Ectodermal cell (in vitro differentiated cells): ENCODE measurements at regions not wholly inside any gene's neighbourhood (a gene's known extent, or its start where the extent isn't known, plus 50 kb on each side); places are given as distances from the start of the nearest gene placed in this dataset.

ENCODE experiments used
- H3K27ac ChIP-seq: 2 replicates; pipeline ENCODE4 v1.7.0; 2013; ENCODE audit warnings: mild to moderate bottlenecking, low read depth, low read length; ENCODE audit not compliant: insufficient read depth, poor library complexity, severe bottlenecking
- H3K27me3 ChIP-seq: 2 replicates; pipeline ENCODE4 v1.7.0; 2013; ENCODE audit warnings: mild to moderate bottlenecking, low read length; ENCODE audit not compliant: insufficient read depth, control insufficient read depth, poor library complexity, severe bottlenecking
- H3K36me3 ChIP-seq: one replicate; pipeline ENCODE4 v1.7.0; 2013; ENCODE audit warnings: low read length; ENCODE audit not compliant: control insufficient read depth, insufficient read depth
- H3K4me1 ChIP-seq: one replicate; pipeline ENCODE4 v1.7.0; 2013; ENCODE audit warnings: low read length; ENCODE audit not compliant: control insufficient read depth, insufficient read depth
- H3K4me3 ChIP-seq: 2 replicates; pipeline ENCODE4 v1.7.0; 2013; ENCODE audit warnings: low read depth, low read length, control low read depth; ENCODE audit not compliant: insufficient read depth
- H3K9me3 ChIP-seq: 2 replicates; pipeline ENCODE4 v1.7.0; 2013; ENCODE audit warnings: mild to moderate bottlenecking, low read length, moderate library complexity; ENCODE audit not compliant: control insufficient read depth
- WGBS, 2 experiments: methylation state at CpG; one replicate each; pipeline ENCODE4 v1.1.7; 2013; ENCODE audit warnings: missing lambda C conversion rate in 2 of 2; 5-methylcytosine and 5-hydroxymethylcytosine counted together

DNA sequence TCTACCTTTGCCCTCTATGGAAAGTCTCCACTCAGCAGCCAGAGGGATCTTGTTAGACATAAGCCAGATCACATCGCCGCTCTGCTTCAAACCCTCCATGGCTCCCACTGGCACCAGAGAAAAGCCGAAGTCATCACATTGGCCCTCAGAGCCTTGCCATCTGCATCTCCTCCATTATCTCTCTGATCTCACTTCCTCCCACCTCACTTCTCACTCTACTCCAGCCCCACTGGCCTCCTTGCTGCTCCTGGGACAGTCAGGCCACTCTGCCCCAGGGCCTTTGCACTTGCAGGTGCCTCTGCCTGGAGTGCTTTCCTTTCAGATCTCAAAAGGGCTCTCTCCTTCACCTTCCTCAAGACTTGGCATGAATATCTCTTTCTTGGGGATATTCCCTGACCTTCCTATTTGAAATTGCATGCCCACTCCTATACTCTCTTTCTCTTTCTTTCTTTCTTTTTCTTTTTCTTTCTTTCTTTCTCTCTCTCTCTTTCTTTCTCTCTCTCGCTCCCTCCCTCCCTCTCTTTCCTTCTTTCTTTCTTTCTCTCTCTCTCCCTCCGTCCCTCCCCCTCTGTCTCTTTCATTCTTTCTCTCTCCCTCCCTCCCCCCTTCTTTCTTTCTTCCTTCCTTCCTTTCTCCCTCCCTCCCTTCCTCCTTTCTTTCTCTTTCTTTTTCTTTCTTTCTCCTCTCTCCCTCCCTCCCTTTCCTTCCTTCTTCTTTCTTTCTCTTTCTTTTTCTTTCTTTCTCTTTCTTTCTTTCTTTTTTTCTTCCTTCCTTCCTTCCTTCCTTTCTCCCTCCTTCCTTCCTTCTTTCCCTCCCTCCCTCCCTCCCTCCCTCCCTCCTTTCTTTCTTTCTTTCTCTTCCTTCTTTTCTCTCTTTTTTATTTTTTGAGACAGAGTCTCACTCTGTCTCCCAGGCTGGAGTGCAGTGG lies 96.0 kb upstream of the CASZ1 start:
- peaks cover 17% of the 10 kb centered on the region for H3K4me1 ChIP-seq
- H3K9me3 ChIP-seq = no peaks in the 10 kb centered on the region
- no peak overlapping the region for H3K27ac ChIP-seq
- 90 to 91% methylated on average over 5 of the region's 5 CpGs for WGBS, 2 experiments
- H3K4me3 ChIP-seq = no peak overlapping the region
- peaks cover 32% of the 10 kb centered on the region for H3K27me3 ChIP-seq
- no peaks in the 10 kb centered on the region for H3K36me3 ChIP-seq

DNA sequence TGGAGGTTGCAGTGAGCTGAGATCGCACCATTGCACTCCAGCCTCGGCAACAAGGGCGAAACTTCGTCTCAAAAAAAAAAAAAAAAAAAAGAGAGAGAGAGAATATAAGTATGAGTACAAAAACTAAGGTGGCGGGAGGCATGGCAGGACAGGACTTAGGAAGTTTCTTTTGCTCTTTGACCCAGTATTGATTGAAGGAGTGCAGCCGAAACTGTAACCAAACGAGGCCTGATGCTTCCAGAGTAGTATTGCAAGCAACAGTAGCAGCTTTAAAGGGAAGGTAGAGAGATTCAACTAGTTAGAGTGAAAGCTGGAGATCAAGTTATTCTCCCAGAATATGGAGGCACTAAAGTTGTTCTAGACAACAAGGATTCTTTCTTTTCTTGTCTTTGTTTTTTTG lies 99.2 kb upstream of the CASZ1 start:
- Histone ChIP-seq H3K27me3 (peaks cover 2% of the 10 kb centered on the region), H3K9me3 (no peaks in the 10 kb centered on the region), H3K36me3 (no peaks in the 10 kb centered on the region), H3K4me3 (no peak overlapping the region), H3K27ac (no peak overlapping the region), H3K4me1 (peaks cover 10% of the 10 kb centered on the region)
- 90 to 91% methylated on average over 7 of the region's 7 CpGs for WGBS, 2 experiments

DNA sequence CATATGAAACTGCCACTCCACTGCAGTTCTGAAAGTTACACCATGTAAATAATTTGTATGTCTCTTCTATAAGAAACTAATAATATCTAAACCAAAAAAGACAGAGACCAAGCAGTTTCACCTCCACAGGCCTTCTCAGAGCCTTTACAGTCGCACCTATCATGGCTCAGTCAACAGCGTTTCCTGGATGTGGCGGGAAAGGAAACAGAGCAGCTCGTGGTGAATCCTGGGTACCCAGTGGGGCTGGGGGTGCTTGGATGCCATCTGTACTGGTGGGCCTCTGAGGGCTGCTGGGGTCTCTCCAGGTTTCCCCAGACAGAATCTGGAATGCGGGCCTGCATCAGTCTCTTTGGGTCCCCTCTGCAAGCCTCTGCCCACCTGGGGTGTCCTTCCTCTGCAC lies 100.2 kb upstream of the CASZ1 start:
- H3K27ac ChIP-seq = no peak overlapping the region
- 91 to 95% methylated on average over 5 of the region's 5 CpGs for WGBS, 2 experiments
- no peaks in the 10 kb centered on the region for H3K27me3 ChIP-seq
- H3K36me3 ChIP-seq = no peaks in the 10 kb centered on the region
- peaks cover 18% of the 10 kb centered on the region for H3K4me1 ChIP-seq
- H3K4me3 ChIP-seq = no peak overlapping the region
- no peaks in the 10 kb centered on the region for H3K9me3 ChIP-seq

DNA sequence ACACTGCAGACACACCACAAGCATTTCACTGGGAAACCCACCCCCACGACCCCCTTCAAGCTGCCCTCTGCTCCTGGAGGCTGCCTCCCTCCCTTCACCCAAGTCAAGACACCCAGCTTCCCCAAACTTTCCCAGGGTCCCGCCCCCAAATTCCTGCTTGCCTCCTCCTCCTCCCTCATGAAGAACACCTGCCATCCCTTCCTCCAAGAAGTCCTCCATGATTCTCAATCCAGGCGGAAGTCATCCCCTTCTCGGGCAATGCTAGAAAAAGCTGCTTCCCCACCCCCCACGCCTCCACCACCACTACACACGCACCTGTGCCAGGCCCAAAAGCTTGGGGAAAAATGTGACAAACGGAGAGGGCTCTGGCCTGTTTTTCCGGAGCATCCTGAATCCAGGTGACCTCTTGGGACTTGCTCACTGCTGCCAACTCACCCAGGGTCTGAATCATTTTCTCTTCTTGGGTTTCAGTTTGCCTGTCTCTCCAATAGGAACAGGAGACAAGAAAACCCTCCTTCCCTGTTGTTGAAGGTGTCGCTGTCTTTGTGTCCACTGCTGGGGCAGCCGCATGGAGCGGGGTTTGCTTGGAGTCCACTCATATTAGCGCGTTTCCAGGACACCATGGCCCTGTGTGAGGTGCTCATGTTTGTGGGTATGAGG lies 101.0 kb upstream of the CASZ1 start:
- Histone ChIP-seq H3K4me3 (no peak overlapping the region), H3K27me3 (no peaks in the 10 kb centered on the region), H3K36me3 (no peaks in the 10 kb centered on the region), H3K27ac (no peak overlapping the region), H3K9me3 (no peaks in the 10 kb centered on the region), H3K4me1 (peaks cover 22% of the 10 kb centered on the region)
- 88 to 89% methylated on average over 13 of the region's 13 CpGs for WGBS, 2 experiments

GRCh38 chr1:10897981-10898728 lies 101.7 kb upstream of the CASZ1 start:
- no peak overlapping the region for H3K27ac ChIP-seq
- H3K4me3 ChIP-seq = no peak overlapping the region
- peaks cover 22% of the 10 kb centered on the region for H3K4me1 ChIP-seq
- H3K9me3 ChIP-seq = no peaks in the 10 kb centered on the region
- H3K36me3 ChIP-seq = no peaks in the 10 kb centered on the region
- no peaks in the 10 kb centered on the region for H3K27me3 ChIP-seq
- 75 to 76% methylated on average over 17 of the region's 17 CpGs for WGBS, 2 experiments

DNA sequence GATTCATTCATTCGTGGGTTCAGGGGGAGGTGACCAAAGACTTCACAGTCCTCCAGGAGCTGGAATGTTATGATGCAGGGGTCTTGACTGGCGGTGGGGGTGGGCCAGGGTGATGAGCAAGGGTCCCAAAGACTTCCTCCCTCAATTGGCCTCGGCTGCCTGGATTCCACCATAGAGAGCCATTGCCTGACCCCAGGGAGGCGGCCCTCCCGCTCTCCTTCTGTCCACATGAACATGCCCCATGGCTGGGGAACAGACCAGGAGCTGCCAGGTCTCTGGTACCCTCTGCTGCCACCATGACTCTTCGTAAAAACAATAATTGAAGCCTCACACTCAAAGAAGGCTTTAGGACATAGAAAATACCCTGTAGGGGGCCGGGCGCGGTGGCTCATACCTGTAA lies 102.5 kb upstream of the CASZ1 start:
- Histone ChIP-seq H3K4me1 (peaks cover 22% of the 10 kb centered on the region), H3K36me3 (no peaks in the 10 kb centered on the region), H3K9me3 (no peaks in the 10 kb centered on the region), H3K4me3 (no peak overlapping the region), H3K27ac (no peak overlapping the region), H3K27me3 (no peaks in the 10 kb centered on the region)
- 79 to 81% methylated on average over 9 of the region's 9 CpGs for WGBS, 2 experiments

DNA sequence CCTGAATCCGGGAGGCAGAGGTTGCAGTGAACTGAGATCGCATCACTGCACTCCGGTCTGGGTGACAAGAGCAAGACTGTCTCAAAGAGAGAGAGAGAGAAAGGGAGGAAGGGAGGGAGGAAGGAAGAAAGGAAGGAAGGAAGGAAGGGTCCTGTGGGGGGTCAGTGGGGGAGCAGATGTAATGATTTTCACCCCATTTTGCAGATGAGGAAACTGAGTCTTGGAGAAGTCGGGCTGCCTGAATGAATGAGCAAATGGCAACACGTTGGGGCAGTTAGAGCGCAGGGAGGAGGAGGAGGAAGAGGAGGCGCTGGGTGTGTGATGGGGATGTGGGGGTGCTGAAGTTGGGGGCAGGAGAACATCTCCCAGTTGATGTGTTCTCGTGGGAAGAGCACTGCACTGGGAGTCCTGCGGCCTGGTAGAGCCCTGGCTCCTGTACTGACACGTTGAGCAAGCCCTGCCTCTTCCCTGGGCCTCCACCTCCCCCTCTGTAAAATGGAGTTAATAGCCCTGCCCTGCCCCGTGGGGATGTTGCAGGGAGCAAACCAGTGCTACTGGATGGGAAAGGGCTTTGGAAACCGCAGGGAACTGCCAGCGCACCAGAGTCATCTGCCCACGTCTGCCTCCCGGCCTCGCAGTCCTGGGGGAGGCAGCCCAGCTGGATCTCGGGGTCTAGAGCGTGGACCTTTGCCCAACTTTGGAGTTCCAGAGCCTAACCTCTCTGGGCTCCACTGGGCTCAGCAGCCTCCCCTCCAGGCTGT lies 103.2 kb upstream of the CASZ1 start:
- Histone ChIP-seq H3K36me3 (no peaks in the 10 kb centered on the region), H3K9me3 (no peaks in the 10 kb centered on the region), H3K4me3 (no peak overlapping the region), H3K4me1 (peaks cover 22% of the 10 kb centered on the region), H3K27me3 (no peaks in the 10 kb centered on the region), H3K27ac (no peak overlapping the region)
- 85 to 86% methylated on average over 18 of the region's 18 CpGs for WGBS, 2 experiments

- Histone ChIP-seq H3K4me3 (no peak overlapping the region), H3K4me1 (peaks cover 22% of the 10 kb centered on the region), H3K27me3 (no peaks in the 10 kb centered on the region), H3K27ac (no peak overlapping the region), H3K9me3 (no peaks in the 10 kb centered on the region), H3K36me3 (no peaks in the 10 kb centered on the region)
- 59 to 62% methylated on average over 11 to 12 of the region's 12 CpGs for WGBS, 2 experiments
These were observed 103.8 kb upstream of the CASZ1 start for GRCh38 chr1:10900251-10900651.

DNA sequence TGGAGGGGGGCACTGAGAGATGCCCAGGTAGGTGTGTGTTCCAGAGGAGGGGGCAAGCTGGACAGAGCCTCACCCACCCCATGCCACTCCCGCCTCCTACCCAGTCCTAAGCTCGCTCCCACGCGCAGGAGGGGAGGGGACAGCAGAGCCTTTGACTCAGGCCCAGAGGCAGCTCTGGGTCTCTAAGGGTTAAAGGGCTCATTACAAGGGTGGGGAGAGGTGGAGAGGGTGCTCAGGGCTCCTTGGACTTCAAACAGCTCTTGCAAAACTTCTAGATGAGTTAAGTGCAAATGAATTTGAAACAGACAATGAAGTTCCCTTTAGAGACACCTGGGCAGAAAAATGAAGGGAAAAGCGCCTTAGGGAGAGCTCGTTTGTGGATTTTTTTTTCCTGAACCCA lies 104.2 kb upstream of the CASZ1 start:
- Histone ChIP-seq H3K4me3 (no peak overlapping the region), H3K4me1 (peaks cover 22% of the 10 kb centered on the region), H3K27me3 (no peaks in the 10 kb centered on the region), H3K9me3 (no peaks in the 10 kb centered on the region), H3K36me3 (no peaks in the 10 kb centered on the region), H3K27ac (no peak overlapping the region)
- WGBS, 2 experiments = 47% methylated on average over 6 of the region's 6 CpGs
